ENCODE measurements at regions not wholly inside any gene's neighbourhood (a gene's known extent, or its start where the extent isn't known, plus 50 kb on each side); places are given as distances from the start of the nearest gene placed in this dataset.

DNA sequence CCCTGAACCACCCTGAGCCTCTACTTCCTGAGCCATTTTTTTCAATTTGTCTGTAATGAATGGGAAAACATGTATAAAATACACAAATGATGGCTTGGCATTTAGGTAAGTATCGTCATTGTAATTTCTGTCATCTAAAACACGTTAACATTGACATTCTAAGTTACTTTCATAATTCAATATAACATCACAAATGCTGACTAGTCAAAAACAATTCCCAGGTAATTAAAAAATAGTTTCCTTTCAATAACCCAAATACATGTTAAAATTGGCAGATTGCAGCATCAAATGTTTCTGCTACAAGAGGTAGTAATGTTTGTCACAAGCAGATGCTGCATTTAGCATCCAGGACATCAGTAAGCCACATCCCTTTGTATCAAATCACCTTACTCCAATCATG, 776.4 kb downstream of the KCTD16 start:
- H3K9me3 ChIP-seq (ENCODE audit: low read length), result no peaks in the 10 kb centered on the region
- H3K36me3 ChIP-seq (ENCODE audit: insufficient read depth, low read length), result no peaks in the 10 kb centered on the region
- H3K27ac ChIP-seq (ENCODE audit: low read depth, low read length), result no peak overlapping the region
- no peak overlapping the region for H3K9ac ChIP-seq (ENCODE audit: low read length)
- no peaks in the 10 kb centered on the region for H3K27me3 ChIP-seq (ENCODE audit: control insufficient read depth in 1 of 2, insufficient read depth in 2 of 2, low read length in 2 of 2)
- H3K4me3 ChIP-seq (ENCODE audit: low read depth in 1 of 2, low read length in 2 of 2), result no peak overlapping the region
- H3K4me1 ChIP-seq (ENCODE audit: insufficient read depth, low read length), result no peaks in the 10 kb centered on the region

- Histone ChIP-seq H3K4me1 (ENCODE audit: insufficient read depth, low read length) (no peaks in the 10 kb centered on the region), H3K27me3 (ENCODE audit: control insufficient read depth in 1 of 2, insufficient read depth in 2 of 2, low read length in 2 of 2) (no peaks in the 10 kb centered on the region), H3K9ac (ENCODE audit: low read length) (no peak overlapping the region), H3K4me3 (ENCODE audit: low read depth in 1 of 2, low read length in 2 of 2) (no peak overlapping the region), H3K9me3 (ENCODE audit: low read length) (no peaks in the 10 kb centered on the region), H3K27ac (ENCODE audit: low read depth, low read length) (no peak overlapping the region), H3K36me3 (ENCODE audit: insufficient read depth, low read length) (no peaks in the 10 kb centered on the region)
Observed at GRCh38 chr5:144945503-144945902, 774.8 kb downstream of the KCTD16 start.

- no peaks in the 10 kb centered on the region for H3K36me3 ChIP-seq (ENCODE audit: insufficient read depth, low read length)
- H3K9me3 ChIP-seq (ENCODE audit: low read length), result no peaks in the 10 kb centered on the region
- no peak overlapping the region for H3K4me3 ChIP-seq (ENCODE audit: low read depth in 1 of 2, low read length in 2 of 2)
- no peaks in the 10 kb centered on the region for H3K27me3 ChIP-seq (ENCODE audit: control insufficient read depth in 1 of 2, insufficient read depth in 2 of 2, low read length in 2 of 2)
- H3K4me1 ChIP-seq (ENCODE audit: insufficient read depth, low read length), result no peaks in the 10 kb centered on the region
- H3K27ac ChIP-seq (ENCODE audit: low read depth, low read length), result no peak overlapping the region
- no peak overlapping the region for H3K9ac ChIP-seq (ENCODE audit: low read length)
Observed at GRCh38 chr5:144944936-144945335, 774.3 kb downstream of the KCTD16 start.

DNA sequence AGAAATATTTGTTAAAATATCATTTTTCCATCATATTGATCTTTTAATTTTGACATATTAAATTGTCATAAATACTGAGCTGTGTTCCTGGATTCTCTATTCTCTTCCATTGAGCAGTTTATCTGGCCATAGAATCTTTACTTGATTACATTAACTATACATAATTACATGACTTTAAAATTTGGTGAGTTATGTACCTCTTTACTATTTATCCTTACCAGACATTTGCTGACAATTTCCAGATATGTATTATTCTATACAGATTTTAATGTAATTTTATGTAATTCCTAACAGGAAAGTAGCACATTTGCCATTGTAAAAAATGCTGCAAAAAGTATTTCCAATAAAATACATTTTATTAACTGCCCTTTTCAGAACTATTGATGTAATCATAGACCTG, 770.3 kb downstream of the KCTD16 start:
- Histone ChIP-seq H3K27me3 (ENCODE audit: control insufficient read depth in 1 of 2, insufficient read depth in 2 of 2, low read length in 2 of 2) (no peaks in the 10 kb centered on the region), H3K9me3 (ENCODE audit: low read length) (no peaks in the 10 kb centered on the region), H3K27ac (ENCODE audit: low read depth, low read length) (no peak overlapping the region), H3K9ac (ENCODE audit: low read length) (no peak overlapping the region), H3K4me3 (ENCODE audit: low read depth in 1 of 2, low read length in 2 of 2) (no peak overlapping the region), H3K36me3 (ENCODE audit: insufficient read depth, low read length) (no peaks in the 10 kb centered on the region), H3K4me1 (ENCODE audit: insufficient read depth, low read length) (no peaks in the 10 kb centered on the region)

DNA sequence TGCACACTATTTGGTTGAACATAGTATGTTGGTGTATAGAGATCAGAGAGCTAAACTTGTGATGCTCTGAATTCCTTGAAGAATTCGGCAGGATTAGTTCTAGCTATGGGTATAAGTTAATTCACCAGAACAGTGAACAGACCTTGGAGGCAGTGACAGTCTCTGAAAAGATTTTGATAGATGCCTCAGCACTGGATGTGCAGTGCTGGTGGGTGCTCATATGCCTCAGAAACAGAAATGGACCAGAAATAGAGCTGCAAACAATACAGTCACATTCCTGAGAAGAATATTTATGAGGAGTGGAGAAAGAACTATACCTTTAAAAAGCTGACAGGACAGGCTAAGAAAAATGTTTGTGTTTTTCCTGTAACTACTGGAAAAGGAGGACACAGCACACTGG, 747.7 kb downstream of the KCTD16 start:
- Histone ChIP-seq H3K36me3 (ENCODE audit: insufficient read depth, low read length) (no peaks in the 10 kb centered on the region), H3K27me3 (ENCODE audit: control insufficient read depth in 1 of 2, insufficient read depth in 2 of 2, low read length in 2 of 2) (no peaks in the 10 kb centered on the region), H3K27ac (ENCODE audit: low read depth, low read length) (no peak overlapping the region), H3K4me3 (ENCODE audit: low read depth in 1 of 2, low read length in 2 of 2) (no peak overlapping the region), H3K4me1 (ENCODE audit: insufficient read depth, low read length) (no peaks in the 10 kb centered on the region), H3K9ac (ENCODE audit: low read length) (no peak overlapping the region), H3K9me3 (ENCODE audit: low read length) (no peaks in the 10 kb centered on the region)

DNA sequence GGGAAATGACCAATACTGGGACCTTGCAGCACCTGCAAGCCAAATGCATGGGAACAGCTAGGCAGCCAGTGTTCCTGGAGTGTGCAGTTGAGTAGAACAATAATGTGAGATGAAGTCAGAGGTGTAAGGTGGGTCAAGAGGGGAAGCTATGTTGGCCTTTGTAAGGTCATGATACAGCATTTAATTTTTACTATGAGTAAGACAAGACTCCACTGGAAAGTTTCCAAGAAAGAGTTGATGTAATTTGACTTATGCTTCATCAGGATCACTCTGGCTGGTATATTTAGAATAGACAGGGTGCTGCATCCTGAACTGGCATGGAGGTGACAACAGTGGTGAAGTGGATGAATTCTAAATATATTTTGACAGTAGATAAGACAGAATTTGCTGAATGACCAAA, 744.8 kb downstream of the KCTD16 start:
- Histone ChIP-seq H3K27me3 (ENCODE audit: control insufficient read depth in 1 of 2, insufficient read depth in 2 of 2, low read length in 2 of 2) (no peaks in the 10 kb centered on the region), H3K9ac (ENCODE audit: low read length) (no peak overlapping the region), H3K27ac (ENCODE audit: low read depth, low read length) (no peak overlapping the region), H3K9me3 (ENCODE audit: low read length) (no peaks in the 10 kb centered on the region), H3K4me3 (ENCODE audit: low read depth in 1 of 2, low read length in 2 of 2) (no peak overlapping the region), H3K4me1 (ENCODE audit: insufficient read depth, low read length) (no peaks in the 10 kb centered on the region), H3K36me3 (ENCODE audit: insufficient read depth, low read length) (no peaks in the 10 kb centered on the region)

GRCh38 chr5:144913661-144914060, 743.0 kb downstream of the KCTD16 start:
- Histone ChIP-seq H3K9me3 (ENCODE audit: low read length) (no peaks in the 10 kb centered on the region), H3K36me3 (ENCODE audit: insufficient read depth, low read length) (no peaks in the 10 kb centered on the region), H3K27me3 (ENCODE audit: control insufficient read depth in 1 of 2, insufficient read depth in 2 of 2, low read length in 2 of 2) (no peaks in the 10 kb centered on the region), H3K9ac (ENCODE audit: low read length) (no peak overlapping the region), H3K27ac (ENCODE audit: low read depth, low read length) (no peak overlapping the region), H3K4me3 (ENCODE audit: low read depth in 1 of 2, low read length in 2 of 2) (no peak overlapping the region), H3K4me1 (ENCODE audit: insufficient read depth, low read length) (no peaks in the 10 kb centered on the region)

GRCh38 chr5:144896473-144896872, 725.8 kb downstream of the KCTD16 start:
- Histone ChIP-seq H3K9ac (ENCODE audit: low read length) (no peak overlapping the region), H3K27ac (ENCODE audit: low read depth, low read length) (no peak overlapping the region), H3K9me3 (ENCODE audit: low read length) (no peaks in the 10 kb centered on the region), H3K4me3 (ENCODE audit: low read depth in 1 of 2, low read length in 2 of 2) (no peak overlapping the region), H3K4me1 (ENCODE audit: insufficient read depth, low read length) (no peaks in the 10 kb centered on the region), H3K27me3 (ENCODE audit: control insufficient read depth in 1 of 2, insufficient read depth in 2 of 2, low read length in 2 of 2) (no peaks in the 10 kb centered on the region), H3K36me3 (ENCODE audit: insufficient read depth, low read length) (no peaks in the 10 kb centered on the region)

GRCh38 chr5:144886668-144887067, 716.0 kb downstream of the KCTD16 start:
- no peak overlapping the region for H3K27ac ChIP-seq (ENCODE audit: low read depth, low read length)
- H3K9me3 ChIP-seq (ENCODE audit: low read length), result no peaks in the 10 kb centered on the region
- H3K27me3 ChIP-seq (ENCODE audit: control insufficient read depth in 1 of 2, insufficient read depth in 2 of 2, low read length in 2 of 2), result no peaks in the 10 kb centered on the region

GRCh38 chr5:144882739-144883283, 712.1 kb downstream of the KCTD16 start:
- Histone ChIP-seq H3K27me3 (ENCODE audit: control insufficient read depth in 1 of 2, insufficient read depth in 2 of 2, low read length in 2 of 2) (no peaks in the 10 kb centered on the region), H3K9me3 (ENCODE audit: low read length) (no peaks in the 10 kb centered on the region), H3K4me1 (ENCODE audit: insufficient read depth, low read length) (no peaks in the 10 kb centered on the region), H3K9ac (ENCODE audit: low read length) (no peak overlapping the region), H3K27ac (ENCODE audit: low read depth, low read length) (no peak overlapping the region), H3K36me3 (ENCODE audit: insufficient read depth, low read length) (no peaks in the 10 kb centered on the region), H3K4me3 (ENCODE audit: low read depth in 1 of 2, low read length in 2 of 2) (no peak overlapping the region)

More at GRCh38 chr5:144886668-144887067, 716.0 kb downstream of the KCTD16 start:
- Histone ChIP-seq H3K9ac (ENCODE audit: low read length) (no peak overlapping the region), H3K36me3 (ENCODE audit: insufficient read depth, low read length) (no peaks in the 10 kb centered on the region), H3K4me1 (ENCODE audit: insufficient read depth, low read length) (no peaks in the 10 kb centered on the region), H3K4me3 (ENCODE audit: low read depth in 1 of 2, low read length in 2 of 2) (no peak overlapping the region)

GRCh38 chr5:144880513-144880912, 709.8 kb downstream of the KCTD16 start:
- Histone ChIP-seq H3K36me3 (ENCODE audit: insufficient read depth, low read length) (no peaks in the 10 kb centered on the region), H3K9me3 (ENCODE audit: low read length) (no peaks in the 10 kb centered on the region), H3K9ac (ENCODE audit: low read length) (no peak overlapping the region), H3K4me3 (ENCODE audit: low read depth in 1 of 2, low read length in 2 of 2) (no peak overlapping the region), H3K27me3 (ENCODE audit: control insufficient read depth in 1 of 2, insufficient read depth in 2 of 2, low read length in 2 of 2) (no peaks in the 10 kb centered on the region), H3K27ac (ENCODE audit: low read depth, low read length) (no peak overlapping the region), H3K4me1 (ENCODE audit: insufficient read depth, low read length) (no peaks in the 10 kb centered on the region)

- H3K4me3 ChIP-seq (ENCODE audit: low read depth in 1 of 2, low read length in 2 of 2), result no peak overlapping the region
- no peaks in the 10 kb centered on the region for H3K4me1 ChIP-seq (ENCODE audit: insufficient read depth, low read length)
- H3K27ac ChIP-seq (ENCODE audit: low read depth, low read length), result no peak overlapping the region
- no peak overlapping the region for H3K9ac ChIP-seq (ENCODE audit: low read length)
- H3K27me3 ChIP-seq (ENCODE audit: control insufficient read depth in 1 of 2, insufficient read depth in 2 of 2, low read length in 2 of 2), result no peaks in the 10 kb centered on the region
- H3K36me3 ChIP-seq (ENCODE audit: insufficient read depth, low read length), result no peaks in the 10 kb centered on the region
- no peaks in the 10 kb centered on the region for H3K9me3 ChIP-seq (ENCODE audit: low read length)
Observed at GRCh38 chr5:144876990-144877389, 706.3 kb downstream of the KCTD16 start.

All from muscle layer of colon (tissue), 2 donors.